Tibial nerve (tissue), 4 donors: ENCODE measurements at regions not wholly inside any gene's neighbourhood (a gene's known extent, or its start where the extent isn't known, plus 50 kb on each side); places are given as distances from the start of the nearest gene placed in this dataset.
A peak's percentile ranks its signal among the peaks of the same experiment; 100 is the strongest.

Experiments used
- EP300 ChIP-seq, 2 donors: sonication (generic); formaldehyde crosslinking; IDR thresholded peaks; one replicate each; pipeline ENCODE4 v1.6.1; 2017; ENCODE audit warnings: antibody characterized with exemption in 2 of 2, mild to moderate bottlenecking in 1 of 2
- POLR2A ChIP-seq, 2 donors: fragments of 450-650 bp; IDR thresholded peaks; one replicate each; pipeline ENCODE4 v1.6.1; 2017; ENCODE audit warnings: antibody characterized with exemption in 2 of 2, mild to moderate bottlenecking in 2 of 2, moderate library complexity in 2 of 2
- TF ChIP-seq, protein P1 (sequence below), 5 experiments: fragments of 200-600 bp in 3 of 5; fragments of 450-650 bp in 2 of 5; sonication (generic) in 3 of 5; IDR thresholded peaks; one replicate each; pipeline ENCODE4 v1.5.1; 2016 to 2019; ENCODE audit warnings: antibody characterized with exemption in 5 of 5, mild to moderate bottlenecking in 3 of 5, moderate library complexity in 2 of 5

DNA sequence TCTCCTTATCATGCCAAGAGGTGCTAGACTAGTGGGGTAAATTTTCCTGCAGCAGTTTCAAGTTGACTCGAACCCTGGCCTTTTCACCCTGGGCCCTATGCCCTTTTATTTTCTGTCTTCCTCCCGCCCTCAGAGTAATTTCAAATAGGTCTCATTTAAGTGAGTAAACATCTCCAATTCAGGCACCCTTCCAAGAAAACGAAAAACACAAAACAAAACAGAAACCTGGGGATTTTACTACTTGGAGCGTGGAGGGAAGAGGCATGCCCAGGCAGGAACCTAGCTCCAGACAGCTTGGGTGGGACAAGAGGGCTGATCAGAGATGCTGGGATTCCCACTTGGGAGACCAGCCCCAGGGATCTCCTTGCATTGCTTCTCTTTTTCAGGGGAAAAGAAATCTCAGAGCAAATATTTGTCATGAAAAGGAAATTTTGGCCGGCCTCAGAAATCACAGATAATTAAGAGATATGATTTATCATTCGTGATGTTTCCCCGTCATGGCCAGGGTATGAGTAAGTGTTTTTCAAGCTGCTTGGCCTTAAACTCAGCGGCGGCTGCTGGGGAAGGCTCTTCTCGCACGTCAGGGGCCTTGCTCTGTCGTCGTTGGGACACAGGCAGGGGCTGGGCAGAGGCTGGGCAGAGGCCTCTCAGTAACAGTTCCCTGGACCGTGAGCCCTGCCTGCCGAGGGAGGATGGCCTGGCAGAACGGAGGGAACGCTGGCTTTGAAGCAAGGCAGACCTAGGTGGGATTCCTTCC is 248.6 kb upstream of the KLF4 start:
- TF ChIP-seq, protein P1, sequence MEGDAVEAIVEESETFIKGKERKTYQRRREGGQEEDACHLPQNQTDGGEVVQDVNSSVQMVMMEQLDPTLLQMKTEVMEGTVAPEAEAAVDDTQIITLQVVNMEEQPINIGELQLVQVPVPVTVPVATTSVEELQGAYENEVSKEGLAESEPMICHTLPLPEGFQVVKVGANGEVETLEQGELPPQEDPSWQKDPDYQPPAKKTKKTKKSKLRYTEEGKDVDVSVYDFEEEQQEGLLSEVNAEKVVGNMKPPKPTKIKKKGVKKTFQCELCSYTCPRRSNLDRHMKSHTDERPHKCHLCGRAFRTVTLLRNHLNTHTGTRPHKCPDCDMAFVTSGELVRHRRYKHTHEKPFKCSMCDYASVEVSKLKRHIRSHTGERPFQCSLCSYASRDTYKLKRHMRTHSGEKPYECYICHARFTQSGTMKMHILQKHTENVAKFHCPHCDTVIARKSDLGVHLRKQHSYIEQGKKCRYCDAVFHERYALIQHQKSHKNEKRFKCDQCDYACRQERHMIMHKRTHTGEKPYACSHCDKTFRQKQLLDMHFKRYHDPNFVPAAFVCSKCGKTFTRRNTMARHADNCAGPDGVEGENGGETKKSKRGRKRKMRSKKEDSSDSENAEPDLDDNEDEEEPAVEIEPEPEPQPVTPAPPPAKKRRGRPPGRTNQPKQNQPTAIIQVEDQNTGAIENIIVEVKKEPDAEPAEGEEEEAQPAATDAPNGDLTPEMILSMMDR (IDR thresholded peaks at IDR 0.05) = no peak
- TF ChIP-seq EP300 (IDR thresholded peaks at IDR 0.05) (peak in 1 of 2 donors; percentile 38), POLR2A (IDR thresholded peaks at IDR 0.05) (no peak)
